GM18502 (cell line): ENCODE measurements at regions not wholly inside any gene's neighbourhood (a gene's known extent, or its start where the extent isn't known, plus 50 kb on each side); places are given as distances from the start of the nearest gene placed in this dataset.
A peak's percentile ranks its signal among the peaks of the same experiment; 100 is the strongest.

Experiments
- ATAC-seq: cut with Tn5 transposase; IDR thresholded peaks from one replicate; pipeline ENCODE4 v1.9.1; 2021; ENCODE audit warnings: mild to moderate bottlenecking; ENCODE audit not compliant: unreplicated experiment, poor library complexity

- ATAC-seq, result no peak
These were observed 181.3 kb upstream of the HS3ST5 start for GRCh38 chr6:114524081-114524480.

GRCh38 chr6:114523508-114523907, 180.7 kb upstream of the HS3ST5 start:
- no peak for ATAC-seq

- ATAC-seq, result peak; percentile 65
These were observed 179.1 kb upstream of the HS3ST5 start for GRCh38 chr6:114521926-114522325.

GRCh38 chr6:114520976-114521375, 178.2 kb upstream of the HS3ST5 start:
- no peak for ATAC-seq

- no peak for ATAC-seq
These were observed 171.3 kb upstream of the HS3ST5 start for GRCh38 chr6:114514170-114514569.

GRCh38 chr6:114471450-114471849, 128.6 kb upstream of the HS3ST5 start:
- ATAC-seq, result no peak

- no peak for ATAC-seq
These were observed 125.1 kb upstream of the HS3ST5 start for GRCh38 chr6:114467931-114468330.

GRCh38 chr6:114465511-114465910, 122.7 kb upstream of the HS3ST5 start:
- no peak for ATAC-seq

GRCh38 chr6:114453737-114454276, 111.0 kb upstream of the HS3ST5 start:
- no peak for ATAC-seq

GRCh38 chr6:114452785-114453401, 110.1 kb upstream of the HS3ST5 start:
- no peak for ATAC-seq

- ATAC-seq, result no peak
These were observed 107.8 kb upstream of the HS3ST5 start for GRCh38 chr6:114450631-114451030.

GRCh38 chr6:114449659-114450058, 106.8 kb upstream of the HS3ST5 start:
- no peak for ATAC-seq

GRCh38 chr6:114446342-114446741, 103.5 kb upstream of the HS3ST5 start:
- no peak for ATAC-seq

GRCh38 chr6:114445846-114446245, 103.0 kb upstream of the HS3ST5 start:
- ATAC-seq, result no peak

GRCh38 chr6:114439411-114439810, 96.6 kb upstream of the HS3ST5 start:
- no peak for ATAC-seq

GRCh38 chr6:114437235-114437634, 94.4 kb upstream of the HS3ST5 start:
- no peak for ATAC-seq

GRCh38 chr6:114436691-114437090, 93.9 kb upstream of the HS3ST5 start:
- ATAC-seq, result no peak

- no peak for ATAC-seq
These were observed 93.2 kb upstream of the HS3ST5 start for GRCh38 chr6:114435985-114436384.

GRCh38 chr6:114432400-114432799, 89.6 kb upstream of the HS3ST5 start:
- ATAC-seq, result no peak

- ATAC-seq, result no peak
These were observed 88.8 kb upstream of the HS3ST5 start for GRCh38 chr6:114431641-114432040.

- ATAC-seq, result no peak
These were observed 87.8 kb upstream of the HS3ST5 start for GRCh38 chr6:114430534-114431124.

GRCh38 chr6:114428341-114428740, 85.5 kb upstream of the HS3ST5 start:
- ATAC-seq, result no peak
